Astrocyte of the spinal cord (primary cell): ENCODE measurements at regions not wholly inside any gene's neighbourhood (a gene's known extent, or its start where the extent isn't known, plus 50 kb on each side); places are given as distances from the start of the nearest gene placed in this dataset.

Experiments used
- DNase-seq: peaks from one replicate; pipeline ENCODE4 v3.0.0; 2011; ENCODE audit warnings: low read depth, low spot score
- H3K4me3 ChIP-seq: 2 replicates; pipeline ENCODE4 v1.5.1; 2011; ENCODE audit warnings: low read depth, mild to moderate bottlenecking, low read length, moderate library complexity
- CTCF ChIP-seq: IDR thresholded peaks from 2 replicates; pipeline ENCODE4 v1.5.1; 2012; ENCODE audit warnings: low read depth, mild to moderate bottlenecking, low read length, inconsistent platforms
- in situ Hi-C: cut with HindIII; loops from 2 replicates; pipeline ENCODE4 v1.10.0; 2017; ENCODE audit warnings: low sequenced_read_pairs

DNA sequence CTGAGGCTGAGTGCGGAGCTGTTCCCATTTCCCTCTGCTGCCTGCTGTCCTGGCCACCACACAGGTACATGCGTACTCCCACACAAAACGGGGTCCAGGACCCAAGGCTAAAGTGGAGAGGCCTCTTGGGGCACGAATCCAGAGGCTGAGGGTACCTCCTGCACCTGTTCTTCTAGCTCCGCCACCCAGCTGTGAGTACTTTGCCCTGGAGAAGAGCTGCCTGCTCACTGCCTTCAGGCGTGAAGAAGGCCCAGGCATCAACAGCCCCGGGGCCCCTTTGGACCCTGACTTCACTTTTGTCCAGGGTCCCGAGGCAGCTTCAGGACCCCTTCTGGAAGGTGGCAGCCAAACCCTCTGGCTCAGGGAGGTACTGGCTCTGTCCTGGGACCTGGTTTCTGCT lies 88.6 kb downstream of the HIF1AN start:
- H3K4me3 ChIP-seq, result no peak overlapping the region
- in situ Hi-C loops, result no loop called here
- DNase-seq, result no peak
- no peak for TF ChIP-seq CTCF

GRCh38 chr10:100625816-100626215 lies 90.1 kb downstream of the HIF1AN start:
- in situ Hi-C loops, result no loop called here
- no peak for TF ChIP-seq CTCF
- DNase-seq, result no peak
- H3K4me3 ChIP-seq, result no peak overlapping the region

DNA sequence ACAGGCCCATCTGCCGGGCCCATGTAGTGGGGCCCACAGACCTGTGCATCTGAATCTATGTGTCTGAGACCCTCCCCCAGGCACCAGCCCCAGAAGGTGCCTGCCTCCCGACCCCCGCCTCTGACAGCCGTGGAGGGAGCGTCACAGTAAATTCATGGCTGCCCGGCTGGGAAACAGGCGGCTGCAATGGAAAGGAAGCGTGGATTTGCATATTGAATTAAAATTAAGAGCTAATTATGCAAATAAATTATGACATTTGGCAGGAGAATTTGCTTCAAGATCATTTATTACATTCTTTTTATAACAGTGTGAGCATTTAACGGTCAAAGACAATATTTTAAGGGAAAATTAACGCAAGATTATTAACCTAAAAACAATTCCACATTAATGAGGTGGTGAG lies 92.3 kb downstream of the HIF1AN start:
- DNase-seq, result no peak
- TF ChIP-seq CTCF, result no peak
- in situ Hi-C loops, result no loop called here
- H3K4me3 ChIP-seq, result no peak overlapping the region

DNA sequence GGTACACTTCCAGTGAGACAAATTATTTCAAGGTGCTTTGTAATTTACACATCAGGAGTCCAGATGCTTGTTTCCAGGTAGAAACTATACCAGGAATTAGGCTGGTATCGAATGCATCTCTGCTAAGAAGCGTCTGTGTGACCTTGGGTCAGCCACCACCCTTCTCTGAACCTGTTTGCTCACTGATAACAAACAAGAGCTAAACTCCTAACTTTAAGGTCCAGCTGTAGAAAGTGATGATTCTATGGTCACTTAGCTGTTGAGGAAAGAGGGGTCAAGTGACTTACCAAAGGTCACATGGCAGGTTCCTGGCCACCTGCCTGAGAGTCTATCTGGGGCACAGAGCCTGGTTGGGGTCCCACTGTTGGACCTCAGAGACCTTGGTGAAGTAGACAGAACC lies 95.4 kb downstream of the HIF1AN start:
- no peak overlapping the region for H3K4me3 ChIP-seq
- in situ Hi-C loops, result no loop called here
- no peak for DNase-seq
- TF ChIP-seq CTCF, result no peak

DNA sequence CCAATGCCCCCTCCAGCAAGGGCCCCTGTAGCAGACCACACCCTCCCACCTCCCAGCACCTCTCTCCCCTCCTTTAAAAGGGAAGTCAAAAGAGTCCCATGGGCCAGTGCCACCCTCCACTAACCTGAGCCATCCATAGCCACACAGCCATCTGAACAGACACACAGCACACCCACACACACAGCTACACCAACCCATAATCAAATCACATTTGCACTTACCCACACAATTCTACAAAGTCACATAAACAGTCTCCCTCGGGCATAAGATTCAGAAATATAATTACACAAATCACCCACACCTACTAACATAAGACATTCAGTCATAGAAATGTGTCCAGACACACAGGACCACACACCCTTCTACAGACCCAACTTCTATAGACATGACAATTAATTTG lies 96.3 kb downstream of the HIF1AN start:
- no peak for TF ChIP-seq CTCF
- no peak overlapping the region for H3K4me3 ChIP-seq
- DNase-seq, result no peak
- in situ Hi-C loops, result no loop called here

DNA sequence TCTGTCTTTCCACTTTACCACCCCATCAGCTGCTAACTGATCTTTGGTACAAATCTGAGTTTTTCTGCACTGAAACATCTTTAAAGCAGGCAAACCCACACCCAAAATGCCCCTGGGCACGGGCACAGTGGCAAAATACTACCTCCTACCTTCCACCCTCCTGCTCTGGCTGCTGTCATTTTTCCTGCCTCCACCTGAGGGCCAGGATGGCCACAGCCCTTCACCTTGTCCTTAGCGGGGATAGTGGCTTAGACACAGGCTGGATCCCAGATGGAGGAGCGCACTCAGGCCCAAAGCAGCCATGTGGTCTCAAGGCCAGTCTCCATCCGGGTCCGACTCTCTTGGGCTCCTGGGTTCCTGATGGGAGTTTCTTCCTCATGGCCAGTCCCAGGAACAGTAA lies 98.3 kb downstream of the HIF1AN start:
- in situ Hi-C loops, result no loop called here
- TF ChIP-seq CTCF, result no peak
- H3K4me3 ChIP-seq, result no peak overlapping the region
- DNase-seq, result no peak

- no peak overlapping the region for H3K4me3 ChIP-seq
- DNase-seq, result no peak
- TF ChIP-seq CTCF, result no peak
- in situ Hi-C loops, result no loop called here
These were observed 101.3 kb downstream of the HIF1AN start for GRCh38 chr10:100636848-100637553.
